CD14-positive monocyte (primary cell): ENCODE measurements at regions not wholly inside any gene's neighbourhood (a gene's known extent, or its start where the extent isn't known, plus 50 kb on each side); places are given as distances from the start of the nearest gene placed in this dataset.

ENCODE experiments used
- DNase-seq, 3 donors: peaks; one replicate each; pipeline ENCODE4 v3.0.0-alpha.2; 2011 to 2022
- H2AFZ ChIP-seq: 2 replicates; pipeline ENCODE4 v1.6.0; 2012; ENCODE audit warnings: mild to moderate bottlenecking, low read depth, low read length, inconsistent platforms; ENCODE audit not compliant: insufficient read depth, poor library complexity, severe bottlenecking
- H3K27ac ChIP-seq, 2 donors: 1 replicate in 1 of 2; 2 replicates in 1 of 2; pipeline ENCODE4 v1.5.1; 2012 to 2013; ENCODE audit warnings: low read length in 2 of 2, control low read depth in 1 of 2, inconsistent platforms in 1 of 2, low read depth in 1 of 2, mild to moderate bottlenecking in 1 of 2
- H3K27me3 ChIP-seq, 2 donors: one replicate each; pipeline versions ENCODE4 v1.6.0 to v1.6.1; 2011 to 2013; ENCODE audit warnings: low read length in 2 of 2; ENCODE audit not compliant: control insufficient read depth in 2 of 2, insufficient read depth in 2 of 2
- H3K36me3 ChIP-seq, 2 donors: replicated peaks in 1 of 2; 1 replicate in 1 of 2; 2 replicates in 1 of 2; pipeline versions ENCODE4 v1.5.1 to v1.6.1; 2012 to 2013; ENCODE audit warnings: low read length in 2 of 2, control low read depth in 1 of 2, inconsistent platforms in 1 of 2, mild to moderate bottlenecking in 1 of 2; ENCODE audit not compliant: insufficient read depth in 2 of 2, control insufficient read depth in 1 of 2
- H3K4me1 ChIP-seq, 2 donors: 1 replicate in 1 of 2; 2 replicates in 1 of 2; pipeline versions ENCODE4 v1.5.1 to v1.6.1; 2012 to 2013; ENCODE audit warnings: low read length in 2 of 2, control low read depth in 1 of 2, inconsistent platforms in 1 of 2, mild to moderate bottlenecking in 1 of 2, moderate library complexity in 1 of 2; ENCODE audit not compliant: insufficient read depth in 2 of 2, control insufficient read depth in 1 of 2
- H3K4me2 ChIP-seq: replicated peaks from 2 replicates; pipeline ENCODE3; 2012; ENCODE audit warnings: low read length, moderate library complexity, mild to moderate bottlenecking; ENCODE audit not compliant: poor library complexity, severe bottlenecking; ENCODE audit errors: extremely low read depth
- H3K4me3 ChIP-seq, 3 experiments: fragments of 200-600 bp in 1 of 3; sonication (generic) in 1 of 3; replicated peaks in 1 of 3; 1 replicate in 2 of 3; 2 replicates in 1 of 3; pipeline ENCODE4 v1.5.1; 2011 to 2013; ENCODE audit warnings: low read length in 3 of 3, mild to moderate bottlenecking in 3 of 3, control low read depth in 2 of 3, low read depth in 2 of 3, inconsistent platforms in 1 of 3, moderate library complexity in 1 of 3
- H3K79me2 ChIP-seq: 2 replicates; pipeline ENCODE4 v1.6.0; 2012; ENCODE audit warnings: mild to moderate bottlenecking, control low read depth, inconsistent platforms, low read length, moderate library complexity; ENCODE audit not compliant: insufficient read depth
- H3K9ac ChIP-seq: 2 replicates; pipeline ENCODE4 v1.6.0; 2017; ENCODE audit warnings: low read length, mild to moderate bottlenecking; ENCODE audit not compliant: insufficient read depth, poor library complexity, severe bottlenecking
- H3K9me3 ChIP-seq, 2 donors: replicated peaks in 1 of 2; 1 replicate in 1 of 2; 2 replicates in 1 of 2; pipeline versions ENCODE4 v1.5.1 to v1.6.1; 2012 to 2013; ENCODE audit warnings: low read length in 2 of 2, control low read depth in 1 of 2; ENCODE audit not compliant: control insufficient read depth in 1 of 2, insufficient read depth in 1 of 2
- H4K20me1 ChIP-seq: 2 replicates; pipeline ENCODE4 v1.6.0; 2012; ENCODE audit warnings: mild to moderate bottlenecking, low read length, control low read depth, moderate library complexity; ENCODE audit not compliant: insufficient read depth
- H3K27ac Mint-ChIP-seq, 7 donors: one replicate each; pipeline ENCODE4 v1.8.0; 2020; ENCODE audit warnings: mild to moderate bottlenecking in 7 of 7, mixed read lengths in 7 of 7, moderate library complexity in 6 of 7, inconsistent platforms in 2 of 7
- H3K27me3 Mint-ChIP-seq, 3 donors: one replicate each; pipeline ENCODE4 v1.8.0; 2021 to 2022; ENCODE audit warnings: low read depth in 3 of 3, mild to moderate bottlenecking in 3 of 3, mixed read lengths in 3 of 3, moderate library complexity in 3 of 3, inconsistent platforms in 1 of 3
- H3K36me3 Mint-ChIP-seq, 2 donors: one replicate each; pipeline ENCODE4 v1.8.0; 2020; ENCODE audit warnings: mixed read lengths in 2 of 2, inconsistent platforms in 1 of 2, mild to moderate bottlenecking in 1 of 2
- H3K4me1 Mint-ChIP-seq: one replicate; pipeline ENCODE4 v1.8.0; 2020; ENCODE audit warnings: mild to moderate bottlenecking, mixed read lengths
- H3K4me3 Mint-ChIP-seq, 2 donors: one replicate each; pipeline ENCODE4 v1.8.0; 2020; ENCODE audit warnings: mild to moderate bottlenecking in 2 of 2, mixed read lengths in 2 of 2, moderate library complexity in 1 of 2
- H3K9me3 Mint-ChIP-seq, 7 donors: one replicate each; pipeline ENCODE4 v1.8.0; 2020 to 2022; ENCODE audit warnings: mixed read lengths in 7 of 7, mild to moderate bottlenecking in 6 of 7, moderate library complexity in 6 of 7, inconsistent platforms in 2 of 7
- CTCF ChIP-seq: fragments of 200-600 bp; IDR thresholded peaks from one replicate; pipeline ENCODE4 v1.8.0; 2022; ENCODE audit warnings: antibody characterized with exemption, mild to moderate bottlenecking
- WGBS: methylation state at CpG from one replicate; pipeline ENCODE4 v1.1.5; 2013; ENCODE audit warnings: missing lambda C conversion rate; ENCODE audit not compliant: insufficient coverage; 5-methylcytosine and 5-hydroxymethylcytosine counted together
- intact Hi-C, 2 donors: fragments of 100-400 bp; cut with micrococcal nuclease; formaldehyde crosslinking; loops; one replicate each; pipeline versions ENCODE4 v1.15.0 to v1.15.1; 2023

- Histone ChIP-seq H3K36me3 (no peaks in the 10 kb centered on the region), H2AFZ (no peak overlapping the region), H3K4me2 (no peak overlapping the region), H3K27ac (no peak overlapping the region), H3K9ac (no peak overlapping the region), H3K4me3 (no peak overlapping the region), H3K9me3 (no peaks in the 10 kb centered on the region), H4K20me1 (no peaks in the 10 kb centered on the region), H3K79me2 (no peaks in the 10 kb centered on the region), H3K27me3 (no peaks in the 10 kb centered on the region), H3K4me1 (no peaks in the 10 kb centered on the region)
- TF ChIP-seq CTCF = no peak
- DNase-seq = no peak
- Mint-ChIP-seq H3K9me3 (peaks cover 0 to 4% (median 2%) of the 10 kb centered on the region in 7 donors), H3K4me3 (no peak overlapping the region), H3K27ac (no peak overlapping the region), H3K36me3 (no peaks in the 10 kb centered on the region), H3K4me1 (no peaks in the 10 kb centered on the region), H3K27me3 (peaks cover 0 to 8% (median 2%) of the 10 kb centered on the region in 3 donors)
- intact Hi-C loops = no loop called here
These were observed 453.2 kb downstream of the TNS3 start for GRCh38 chr7:47128700-47129099.

DNA sequence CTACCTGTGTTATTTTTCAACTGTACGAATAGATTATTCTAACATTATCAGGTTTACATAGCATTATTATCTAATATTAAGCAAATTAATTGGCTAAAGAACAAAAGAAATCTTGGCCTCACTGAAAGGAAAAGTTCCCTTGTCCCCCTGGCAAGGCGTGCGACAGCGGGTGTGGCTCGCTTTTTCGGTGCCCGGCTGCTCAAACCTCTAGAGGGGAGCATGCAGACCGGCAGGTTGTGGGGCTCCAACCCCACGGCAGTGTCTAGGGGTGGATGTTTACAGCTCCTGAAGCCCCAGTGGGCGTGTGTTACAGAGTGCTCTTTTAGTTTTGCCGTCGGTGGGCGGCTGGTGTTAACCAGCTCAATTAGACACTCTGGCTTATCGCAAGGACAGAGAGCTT, 456.4 kb downstream of the TNS3 start:
- no peaks in the 10 kb centered on the region for H3K4me1 ChIP-seq
- H3K9me3 ChIP-seq = no peaks in the 10 kb centered on the region
- Mint-ChIP-seq H3K4me1 (no peaks in the 10 kb centered on the region), H3K27ac (no peak overlapping the region), H3K27me3 (peaks cover 0 to 5% (median 0%) of the 10 kb centered on the region in 3 donors), H3K9me3 (peaks cover 0 to 6% (median 2%) of the 10 kb centered on the region in 7 donors), H3K4me3 (no peak overlapping the region), H3K36me3 (no peaks in the 10 kb centered on the region)
- H3K9ac ChIP-seq = no peak overlapping the region
- DNase-seq = no peak
- no peaks in the 10 kb centered on the region for H3K36me3 ChIP-seq
- no peak overlapping the region for H3K4me3 ChIP-seq
- no peak overlapping the region for H3K27ac ChIP-seq
- 94% methylated on average over 13 of the region's 14 CpGs for WGBS
- TF ChIP-seq CTCF = no peak
- no peaks in the 10 kb centered on the region for H3K79me2 ChIP-seq
- intact Hi-C loops = no loop called here
- no peak overlapping the region for H3K4me2 ChIP-seq
- no peak overlapping the region for H2AFZ ChIP-seq
- H4K20me1 ChIP-seq = no peaks in the 10 kb centered on the region
- H3K27me3 ChIP-seq = no peaks in the 10 kb centered on the region
